ENCODE measurements at regions not wholly inside any gene's neighbourhood (a gene's known extent, or its start where the extent isn't known, plus 50 kb on each side); places are given as distances from the start of the nearest gene placed in this dataset.

GRCh38 chr11:116576526-116576925 lies 196.3 kb downstream of the BUD13 start:
- no peak for TF ChIP-seq CTCF (IDR thresholded peaks at IDR 0.05; ENCODE audit: extremely low read depth, insufficient read depth, missing control alignments)
- in situ Hi-C loops (cut with MboI; ENCODE audit: low pct_unique_long_range_greater_than_20kb, low sequenced_read_pairs, unreplicated experiment): no loop called here
- DNase-seq (ENCODE audit: low spot score): no peak

- no peak for TF ChIP-seq CTCF (IDR thresholded peaks at IDR 0.05; ENCODE audit: extremely low read depth, insufficient read depth, missing control alignments)
- in situ Hi-C loops (cut with MboI; ENCODE audit: low pct_unique_long_range_greater_than_20kb, low sequenced_read_pairs, unreplicated experiment): no loop called here
- DNase-seq (ENCODE audit: low spot score): no peak
Observed at GRCh38 chr11:116567721-116568242, 205.0 kb downstream of the BUD13 start.

- in situ Hi-C loops (cut with MboI; ENCODE audit: low pct_unique_long_range_greater_than_20kb, low sequenced_read_pairs, unreplicated experiment): no loop called here
- DNase-seq (ENCODE audit: low spot score): no peak
- TF ChIP-seq CTCF (IDR thresholded peaks at IDR 0.05; ENCODE audit: extremely low read depth, insufficient read depth, missing control alignments): no peak
Observed at GRCh38 chr11:116563712-116564047, 209.1 kb downstream of the BUD13 start.

- DNase-seq (ENCODE audit: low spot score): no peak
- TF ChIP-seq CTCF (IDR thresholded peaks at IDR 0.05; ENCODE audit: extremely low read depth, insufficient read depth, missing control alignments): no peak
- in situ Hi-C loops (cut with MboI; ENCODE audit: low pct_unique_long_range_greater_than_20kb, low sequenced_read_pairs, unreplicated experiment): no loop called here
Observed at GRCh38 chr11:116563028-116563711, 209.6 kb downstream of the BUD13 start.

GRCh38 chr11:116560589-116560988 lies 212.2 kb downstream of the BUD13 start:
- DNase-seq (ENCODE audit: low spot score): no peak
- no peak for TF ChIP-seq CTCF (IDR thresholded peaks at IDR 0.05; ENCODE audit: extremely low read depth, insufficient read depth, missing control alignments)
- in situ Hi-C loops (cut with MboI; ENCODE audit: low pct_unique_long_range_greater_than_20kb, low sequenced_read_pairs, unreplicated experiment): no loop called here

- no peak for TF ChIP-seq CTCF (IDR thresholded peaks at IDR 0.05; ENCODE audit: extremely low read depth, insufficient read depth, missing control alignments)
- in situ Hi-C loops (cut with MboI; ENCODE audit: low pct_unique_long_range_greater_than_20kb, low sequenced_read_pairs, unreplicated experiment): no loop called here
- no peak for DNase-seq (ENCODE audit: low spot score)
Observed at GRCh38 chr11:116558504-116559211, 214.1 kb downstream of the BUD13 start.

Measured in GM13977 (cell line).